HepG2 (cell line): ENCODE measurements at regions not wholly inside any gene's neighbourhood (a gene's known extent, or its start where the extent isn't known, plus 50 kb on each side); places are given as distances from the start of the nearest gene placed in this dataset.
A peak's percentile ranks its signal among the peaks of the same experiment; 100 is the strongest.

Experiments
- ATF7-NPFF ChIP-seq: sonication (generic); formaldehyde crosslinking; IDR thresholded peaks from 2 replicates; pipeline ENCODE4 v1.8.1; 2023; ENCODE audit warnings: mild to moderate bottlenecking, low read depth, missing genetic modification reagents, moderate library complexity
- BRF2 ChIP-seq: sonication (generic); formaldehyde crosslinking; IDR thresholded peaks from 2 replicates; pipeline ENCODE4 v1.8.1; 2022; ENCODE audit warnings: mild to moderate bottlenecking, missing genetic modification reagents
- CHCHD3 ChIP-seq: sonication (generic); formaldehyde crosslinking; IDR thresholded peaks from 2 replicates; pipeline ENCODE4 v1.8.0; 2022; ENCODE audit warnings: mild to moderate bottlenecking, missing genetic modification reagents, moderate library complexity
- DMAP1 ChIP-seq: IDR thresholded peaks from 2 replicates; pipeline ENCODE4 v1.6.1; 2016
- DR1 ChIP-seq: sonication (generic); formaldehyde crosslinking; IDR thresholded peaks from 2 replicates; pipeline ENCODE4 v1.8.0; 2021; ENCODE audit warnings: mild to moderate bottlenecking, missing genetic modification reagents, inconsistent platforms
- EHMT2 ChIP-seq: fragments of 200-600 bp; sonication (generic); IDR thresholded peaks from 2 replicates; pipeline ENCODE4 v1.7.0; 2017; ENCODE audit warnings: antibody characterized with exemption, low read depth, low read length, borderline replicate concordance
- ELF1 ChIP-seq: sonication (generic); formaldehyde crosslinking; IDR thresholded peaks from 2 replicates; pipeline ENCODE4 v1.4.0; 2020; ENCODE audit warnings: missing genetic modification reagents
- ELF3 ChIP-seq: IDR thresholded peaks from 2 replicates; pipeline ENCODE4 v1.6.1; 2016; ENCODE audit warnings: missing genetic modification reagents, missing compliant biosample characterization
- LBX2 ChIP-seq: sonication (generic); formaldehyde crosslinking; IDR thresholded peaks from 2 replicates; pipeline ENCODE4 v1.5.0; 2020; ENCODE audit warnings: missing genetic modification reagents, mild to moderate bottlenecking, borderline replicate concordance
- MXD4 ChIP-seq: IDR thresholded peaks from 2 replicates; pipeline ENCODE4 v1.6.1; 2016; ENCODE audit warnings: mild to moderate bottlenecking, missing biosample characterization, missing genetic modification reagents
- NFYC ChIP-seq: IDR thresholded peaks from 2 replicates; pipeline ENCODE4 v1.6.1; 2016; ENCODE audit warnings: missing genetic modification reagents, missing compliant biosample characterization
- POLR2AphosphoS2 ChIP-seq: IDR thresholded peaks from 2 replicates; pipeline ENCODE4 v1.6.1; 2011; ENCODE audit warnings: low read depth, low read length, improper control_type of control experiment
- PRMT3 ChIP-seq: sonication (generic); formaldehyde crosslinking; IDR thresholded peaks from 2 replicates; pipeline ENCODE4 v1.8.1; 2022; ENCODE audit warnings: low read depth, mild to moderate bottlenecking, moderate library complexity, missing genetic modification reagents, borderline replicate concordance
- RXRA ChIP-seq: sonication (generic); formaldehyde crosslinking; IDR thresholded peaks from 2 replicates; pipeline ENCODE4 v1.5.1; 2020; ENCODE audit warnings: missing genetic modification reagents
- SNRNP70 ChIP-seq: fragments of 200-400 bp; formaldehyde crosslinking; IDR thresholded peaks from 2 replicates; pipeline ENCODE4 v1.6.1; 2017; ENCODE audit warnings: mild to moderate bottlenecking, low read depth, low read length, moderate library complexity
- TEF ChIP-seq: sonication (generic); formaldehyde crosslinking; IDR thresholded peaks from 2 replicates; pipeline ENCODE4 v1.5.0; 2020; ENCODE audit warnings: missing genetic modification reagents
- ZBTB37 ChIP-seq: sonication (generic); formaldehyde crosslinking; IDR thresholded peaks from 2 replicates; pipeline ENCODE4 v1.4.0; 2020; ENCODE audit warnings: mild to moderate bottlenecking, missing genetic modification reagents
- ZNF274 ChIP-seq: sonication (generic); formaldehyde crosslinking; IDR thresholded peaks from 2 replicates; pipeline ENCODE4 v1.5.1; 2020; ENCODE audit warnings: mild to moderate bottlenecking, missing genetic modification reagents
- ZNF3 ChIP-seq: IDR thresholded peaks from 2 replicates; pipeline ENCODE4 v1.7.0; 2017; ENCODE audit warnings: inconsistent platforms
- ZNF317 ChIP-seq: sonication (generic); formaldehyde crosslinking; IDR thresholded peaks from 2 replicates; pipeline ENCODE4 v1.5.0; 2020; ENCODE audit warnings: mild to moderate bottlenecking, missing genetic modification reagents
- ZNF451 ChIP-seq: sonication (generic); formaldehyde crosslinking; IDR thresholded peaks from 2 replicates; pipeline ENCODE4 v1.5.0; 2020; ENCODE audit warnings: mild to moderate bottlenecking, missing genetic modification reagents
- ZNF512 ChIP-seq: sonication (generic); formaldehyde crosslinking; IDR thresholded peaks from 2 replicates; pipeline ENCODE4 v1.4.0; 2020; ENCODE audit warnings: mild to moderate bottlenecking, missing genetic modification reagents

GRCh38 chr5:139742173-139742903 is 53.3 kb upstream of the PSD2 start (continued):
- TF ChIP-seq ELF1 (CRISPR knock-in tag) (no peak), DMAP1 (CRISPR knock-in tag) (peak; percentile 64; the same call in 1 of the 2 replicates), ELF3 (CRISPR knock-in tag) (peak; percentile 65), ZNF451 (CRISPR knock-in tag) (peak; percentile 70; the same call in 1 of the 2 replicates), DR1 (0 out of 2 replicates have a peak, but pooled peaks have one; percentile 28), ATF7-NPFF (0 out of 2 replicates have a peak, but pooled peaks have one; percentile 26), RXRA (CRISPR knock-in tag) (no peak; the same call in 1 of the 2 replicates), TEF (CRISPR knock-in tag) (no peak), PRMT3 (CRISPR knock-in tag) (no peak; the same call in 1 of the 2 replicates), ZNF3 (CRISPR knock-in tag) (no peak), CHCHD3 (CRISPR knock-in tag) (no peak), NFYC (CRISPR knock-in tag) (no peak; the same call in 1 of the 2 replicates), POLR2AphosphoS2 (no peak), ZNF317 (CRISPR knock-in tag) (no peak), MXD4 (CRISPR knock-in tag) (peak; percentile 32; the same call in 1 of the 2 replicates), EHMT2 (no peak), LBX2 (CRISPR knock-in tag) (peak; percentile 70; the same call in 1 of the 2 replicates), ZNF512 (no peak), BRF2 (CRISPR knock-in tag) (no peak), SNRNP70 (no peak), ZBTB37 (CRISPR knock-in tag) (no peak), ZNF274 (CRISPR knock-in tag) (peak; percentile 70; the same call in 1 of the 2 replicates)
